T follicular helper cell (primary cell): ENCODE measurements at regions not wholly inside any gene's neighbourhood (a gene's known extent, or its start where the extent isn't known, plus 50 kb on each side); places are given as distances from the start of the nearest gene placed in this dataset.

Experiments used
- DNase-seq: peaks from one replicate; pipeline ENCODE4 v3.0.0-alpha.2; 2020; ENCODE audit warnings: low read depth

DNA sequence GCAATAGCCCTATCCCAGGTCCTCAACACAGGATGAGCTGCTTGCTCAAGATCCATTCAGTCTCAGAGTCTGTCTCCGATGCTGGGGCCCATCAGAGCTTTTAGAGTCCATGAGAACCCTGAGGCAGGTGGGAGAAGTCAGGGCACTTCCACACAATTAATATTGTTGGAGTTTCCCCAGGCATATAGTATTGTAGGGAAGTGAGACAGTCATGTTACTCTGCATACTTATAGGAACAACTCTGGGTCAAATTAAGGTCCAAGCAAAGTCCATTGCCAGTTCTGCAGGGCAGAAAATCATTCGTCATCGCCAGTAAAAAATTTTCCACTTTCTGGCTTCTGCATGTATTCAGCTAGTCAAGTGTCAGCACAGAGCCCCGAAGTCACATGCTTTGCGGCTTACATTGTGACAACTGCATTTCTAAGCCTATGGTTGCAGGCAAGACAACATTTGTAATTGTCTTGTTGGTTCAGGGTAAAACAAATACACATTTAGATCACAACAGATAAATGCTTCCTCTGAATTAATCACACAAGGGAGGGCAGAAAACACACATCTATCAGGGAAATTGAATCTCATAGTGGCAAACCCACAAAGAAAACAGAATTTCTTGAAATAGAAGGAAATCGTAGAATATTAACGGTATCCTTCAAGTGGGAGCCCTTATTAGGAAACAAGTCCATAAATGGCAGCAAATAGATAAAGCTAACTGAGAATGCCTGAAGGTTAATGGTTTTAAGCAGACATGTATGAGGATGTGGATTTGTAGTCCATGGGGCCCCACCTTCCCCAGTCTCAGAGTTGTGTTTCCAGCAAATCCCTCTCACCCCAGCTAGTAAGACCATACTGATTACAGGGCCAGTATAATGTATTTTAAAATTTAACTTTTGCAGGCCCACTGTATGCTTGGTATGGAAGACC, 412.1 kb upstream of the RASGEF1B start:
- DNase-seq = no peak

DNA sequence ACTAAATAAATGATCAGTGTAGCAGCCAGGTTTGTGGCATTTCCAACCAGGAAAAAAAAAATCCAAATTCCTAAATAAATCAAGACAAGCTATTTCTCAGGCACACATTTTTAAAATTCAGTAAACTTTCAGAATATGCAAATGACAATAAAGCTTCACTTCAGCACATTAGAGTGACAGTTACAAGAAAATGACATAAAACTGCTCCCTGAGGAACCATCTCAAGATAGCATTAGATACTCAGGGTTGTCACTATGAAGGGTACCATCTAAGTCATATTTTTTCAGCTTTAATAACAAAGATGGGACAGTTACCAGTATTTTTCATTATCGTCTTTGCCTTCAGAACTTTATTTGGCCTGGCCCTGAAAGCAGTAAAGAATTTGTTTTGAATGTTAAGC, 411.3 kb upstream of the RASGEF1B start:
- DNase-seq = no peak

DNA sequence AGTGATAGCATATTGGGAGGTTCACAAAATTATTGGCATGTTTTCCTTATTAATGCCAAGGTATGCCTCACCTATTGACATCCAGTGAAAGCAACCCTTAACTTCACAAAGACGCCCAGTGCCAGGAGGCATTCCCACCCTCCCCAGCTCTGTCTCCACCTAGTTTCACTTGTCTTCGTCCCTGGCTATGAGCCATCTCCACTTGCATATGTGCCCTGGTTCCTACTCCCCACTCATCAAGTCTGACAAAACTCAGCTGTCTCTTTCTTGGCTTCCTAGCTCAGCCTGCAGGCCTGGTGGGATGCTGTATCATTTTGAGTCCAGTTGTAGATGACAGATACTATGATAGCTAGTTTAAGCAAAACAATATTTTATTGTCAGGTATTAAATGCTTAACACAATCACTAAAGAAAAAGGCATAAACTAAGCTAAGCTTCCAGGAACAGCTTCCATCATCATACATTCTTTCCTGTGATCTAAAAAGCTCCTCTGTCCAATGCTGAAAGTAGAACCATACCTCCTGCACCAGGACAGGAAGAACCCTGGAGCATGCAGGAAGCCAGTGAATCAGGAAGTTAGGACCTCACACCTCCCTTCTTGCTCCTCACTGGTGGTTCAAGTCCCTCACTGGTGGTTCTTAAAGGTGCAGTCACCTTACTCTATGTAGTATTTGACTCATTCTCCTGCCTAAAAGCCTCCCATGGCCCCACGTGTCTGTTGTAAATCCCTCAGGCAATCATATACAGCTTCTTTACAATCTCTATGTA, 410.3 kb upstream of the RASGEF1B start:
- no peak for DNase-seq

DNA sequence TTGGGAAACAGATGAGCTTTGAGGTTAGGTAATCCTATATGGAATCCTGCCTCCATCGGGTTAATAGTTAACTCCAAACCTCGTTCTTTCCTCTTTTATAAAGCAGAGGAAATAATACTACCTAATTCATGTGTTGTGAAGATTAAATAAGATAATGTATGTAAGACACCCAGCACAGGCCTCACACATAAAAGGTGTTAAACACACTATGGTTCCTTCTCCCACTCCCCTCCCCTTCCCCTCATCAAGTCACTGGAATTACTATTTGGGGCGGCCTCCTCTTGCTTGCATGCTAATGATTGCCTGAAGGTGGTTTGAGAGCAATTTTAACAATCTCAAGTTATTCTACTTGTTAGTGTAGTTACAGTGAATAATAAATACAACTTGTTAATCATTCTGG, 404.4 kb upstream of the RASGEF1B start:
- no peak for DNase-seq

DNA sequence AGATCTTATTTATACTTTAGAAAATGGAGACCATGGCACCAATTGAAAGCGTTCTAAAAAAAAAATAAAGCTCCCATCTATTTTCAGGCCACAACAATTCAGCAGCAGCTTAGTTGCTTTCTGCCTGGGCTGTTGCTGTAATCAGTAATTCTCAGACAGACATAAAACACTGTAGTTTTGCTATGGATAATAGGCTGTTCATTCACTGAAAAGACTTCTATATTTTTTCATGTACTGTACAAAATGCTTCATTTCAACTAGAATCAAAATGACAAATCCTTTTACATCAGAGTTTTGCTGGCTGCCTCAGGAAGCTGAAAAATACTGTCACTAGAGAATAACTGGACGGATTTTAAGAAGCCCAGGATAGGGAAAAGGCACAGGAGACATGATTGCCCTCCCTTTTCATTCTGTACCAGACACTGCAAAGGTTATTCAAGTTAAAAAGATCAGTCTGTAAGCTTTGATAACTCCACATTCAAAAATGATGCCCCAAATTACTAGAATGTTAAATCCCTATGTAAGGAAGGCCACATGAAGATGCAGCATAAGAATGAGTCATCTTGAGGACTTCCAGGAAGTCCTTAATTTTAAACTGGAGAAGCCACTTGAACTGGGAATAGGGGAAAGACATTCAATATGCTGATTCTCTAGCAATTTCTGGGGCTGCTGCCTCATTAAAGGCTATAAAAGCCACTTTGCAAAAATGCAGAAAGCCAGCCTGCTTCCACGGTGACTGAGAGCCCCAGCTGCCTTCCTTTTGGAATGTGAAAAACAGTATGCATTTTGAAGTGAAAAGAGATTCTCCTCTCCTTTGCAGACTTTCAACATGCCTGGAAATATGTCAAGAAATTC, 403.2 kb upstream of the RASGEF1B start:
- no peak for DNase-seq

DNA sequence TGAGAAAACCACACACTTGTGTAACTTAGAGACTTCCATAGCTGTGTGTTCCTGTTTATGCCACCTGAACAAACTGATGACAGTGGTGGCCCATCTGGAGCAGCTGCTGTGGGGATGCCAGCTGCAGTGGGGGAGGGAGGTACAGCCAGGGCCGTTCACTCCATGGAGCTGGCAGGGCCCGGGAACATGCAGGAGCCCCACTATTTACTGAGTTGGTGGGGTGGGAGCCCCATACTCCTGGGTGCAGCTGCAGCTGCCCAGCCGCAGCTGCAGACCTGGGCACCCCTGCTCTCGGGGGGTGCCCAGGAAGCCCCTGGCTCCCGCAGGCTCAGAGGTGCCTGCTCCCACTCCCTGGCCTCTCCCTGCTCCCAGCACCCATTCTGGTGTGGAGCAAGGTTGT, 398.6 kb upstream of the RASGEF1B start:
- no peak for DNase-seq

DNA sequence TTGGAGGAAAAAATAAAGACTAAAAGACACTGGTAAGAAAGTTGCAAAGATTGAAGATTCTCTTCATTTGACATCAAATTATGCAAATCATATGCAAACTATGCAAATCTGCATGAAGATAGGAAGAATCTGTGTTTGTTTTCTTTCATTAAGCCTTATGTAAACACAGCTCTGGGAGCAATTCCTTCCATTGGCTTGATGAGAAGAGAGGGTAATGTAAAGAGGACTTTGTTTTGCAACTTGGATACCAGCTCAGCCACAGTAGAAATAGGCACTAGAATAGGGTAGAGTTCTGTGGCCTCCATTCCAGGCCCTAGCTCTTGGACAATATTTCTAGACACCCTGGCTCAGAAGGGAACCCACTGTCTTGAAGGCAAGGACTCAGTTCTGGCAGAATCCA, 388.4 kb upstream of the RASGEF1B start:
- DNase-seq = no peak

DNA sequence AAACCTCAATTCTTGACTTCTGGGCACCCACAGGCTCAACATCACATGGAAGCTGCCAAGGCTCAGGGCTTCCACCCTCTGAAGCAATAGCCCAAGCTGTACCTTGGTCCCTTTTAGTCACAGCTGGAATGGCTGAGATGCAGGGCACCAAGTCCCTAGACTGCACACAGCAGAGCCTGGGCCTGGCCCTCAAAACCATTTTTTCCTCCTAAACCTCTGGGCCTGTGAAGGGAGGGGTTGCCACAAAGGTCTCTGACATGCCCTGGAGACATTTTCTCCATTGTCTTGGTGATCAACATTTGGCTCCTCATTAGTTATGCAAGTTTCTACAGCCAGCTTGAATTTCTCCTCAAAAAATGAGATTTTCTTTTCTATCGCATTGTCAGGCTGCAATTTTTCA, 382.7 kb upstream of the RASGEF1B start:
- no peak for DNase-seq

DNA sequence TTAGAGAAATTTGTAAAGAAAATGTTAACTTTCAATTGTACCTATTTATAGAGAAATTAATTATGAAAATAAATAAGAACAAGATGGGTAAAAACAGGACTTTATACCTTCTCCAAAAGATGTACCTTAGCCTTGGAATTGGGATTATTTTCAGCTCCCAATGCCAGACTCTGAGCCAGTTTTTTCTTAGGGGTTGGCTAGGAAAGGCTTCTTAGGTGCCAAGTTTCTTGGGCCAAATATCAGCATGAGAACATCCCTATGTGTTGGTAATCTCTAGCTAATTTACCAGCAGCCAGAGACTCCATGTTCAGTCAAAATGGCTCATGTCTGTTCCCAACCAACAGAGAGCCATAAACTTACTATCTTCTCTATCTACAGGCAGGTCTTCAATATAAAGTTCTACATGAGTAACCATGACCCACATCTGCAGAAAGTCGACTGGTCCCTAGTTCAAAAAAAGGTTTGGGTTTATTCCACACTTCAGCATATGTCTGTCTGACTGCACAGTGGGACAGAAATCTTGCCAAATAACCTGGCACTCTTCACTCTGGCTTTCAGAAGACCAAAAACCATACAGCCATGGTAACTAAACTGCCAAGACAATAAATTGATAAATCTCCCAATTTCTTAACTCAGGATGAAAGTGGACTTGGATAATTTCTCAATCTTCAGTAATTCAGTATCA, 380.5 kb upstream of the RASGEF1B start:
- DNase-seq = no peak

DNA sequence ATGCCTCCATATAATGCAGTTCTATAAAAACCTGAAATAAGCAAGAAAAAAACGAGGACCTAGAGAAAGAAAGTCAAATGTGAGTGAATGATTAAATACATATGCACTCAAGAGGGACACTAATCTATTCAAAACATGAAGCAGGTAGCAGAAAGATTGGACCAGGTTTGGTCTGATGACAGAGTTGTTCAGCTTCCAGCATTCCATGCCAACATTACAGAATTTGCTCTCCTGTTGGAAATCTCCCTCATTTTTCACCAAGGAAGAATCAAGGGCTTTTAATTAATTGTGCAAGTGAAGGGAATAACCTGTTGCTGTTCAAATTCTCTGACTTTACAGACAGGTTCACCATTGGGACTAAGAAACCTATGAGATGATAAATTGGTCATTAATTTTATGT, 379.0 kb upstream of the RASGEF1B start:
- no peak for DNase-seq

DNA sequence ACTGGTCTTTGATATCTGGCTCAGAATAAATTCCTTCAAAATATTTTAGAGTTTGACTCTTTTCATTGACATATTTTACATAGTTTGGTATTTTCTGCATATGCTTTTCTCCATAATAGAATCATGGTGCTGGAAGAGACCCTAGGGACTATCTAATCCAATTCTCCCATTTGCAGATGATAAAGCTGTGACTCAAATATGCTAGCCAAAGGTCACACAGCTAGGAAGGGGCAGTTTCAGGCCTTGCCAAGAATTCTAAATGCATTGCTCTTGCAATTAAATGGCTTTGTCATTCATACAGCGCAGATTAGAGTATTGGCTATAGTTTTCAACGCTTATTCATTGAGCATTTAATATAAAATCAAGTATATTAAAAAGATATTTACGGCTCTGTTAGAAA, 374.1 kb upstream of the RASGEF1B start:
- no peak for DNase-seq

DNA sequence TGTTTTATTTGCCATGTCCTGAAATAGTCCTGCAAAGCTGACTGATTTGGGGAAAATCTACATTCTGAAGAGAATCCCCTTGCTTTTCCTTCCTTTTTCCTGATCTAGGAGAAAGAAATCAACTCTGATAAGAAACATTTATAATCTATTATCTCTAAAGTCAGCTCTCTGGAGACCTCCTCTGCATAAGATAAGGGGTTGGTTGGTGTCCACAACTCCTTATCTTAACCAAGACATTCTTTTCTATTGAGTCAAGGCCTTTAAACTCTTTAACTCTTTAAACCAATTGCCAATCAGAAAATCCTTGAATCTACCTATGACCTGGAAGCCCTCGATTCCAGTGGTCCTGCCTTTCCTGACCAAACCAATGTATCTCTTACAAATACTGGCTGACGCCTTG, 373.6 kb upstream of the RASGEF1B start:
- no peak for DNase-seq

DNA sequence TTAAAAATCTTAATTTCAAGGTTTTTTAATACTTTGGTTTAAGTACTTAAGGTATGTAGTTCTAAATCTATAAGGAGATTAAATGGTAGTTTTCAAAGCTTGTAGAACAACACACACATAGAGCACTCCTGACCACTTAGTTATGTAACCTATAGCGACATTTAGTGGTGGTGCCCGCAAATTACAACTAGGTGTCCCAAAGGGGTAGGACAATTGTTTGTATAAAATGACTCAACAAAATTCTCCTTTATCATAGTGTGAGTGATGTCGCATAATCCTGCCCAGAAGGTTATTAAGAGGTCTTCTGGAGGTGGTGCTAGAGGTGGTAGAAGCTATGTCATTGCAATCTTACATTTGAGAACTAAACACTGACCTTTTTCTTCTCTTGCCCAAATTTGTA, 373.0 kb upstream of the RASGEF1B start:
- DNase-seq = peak; percentile 56

DNA sequence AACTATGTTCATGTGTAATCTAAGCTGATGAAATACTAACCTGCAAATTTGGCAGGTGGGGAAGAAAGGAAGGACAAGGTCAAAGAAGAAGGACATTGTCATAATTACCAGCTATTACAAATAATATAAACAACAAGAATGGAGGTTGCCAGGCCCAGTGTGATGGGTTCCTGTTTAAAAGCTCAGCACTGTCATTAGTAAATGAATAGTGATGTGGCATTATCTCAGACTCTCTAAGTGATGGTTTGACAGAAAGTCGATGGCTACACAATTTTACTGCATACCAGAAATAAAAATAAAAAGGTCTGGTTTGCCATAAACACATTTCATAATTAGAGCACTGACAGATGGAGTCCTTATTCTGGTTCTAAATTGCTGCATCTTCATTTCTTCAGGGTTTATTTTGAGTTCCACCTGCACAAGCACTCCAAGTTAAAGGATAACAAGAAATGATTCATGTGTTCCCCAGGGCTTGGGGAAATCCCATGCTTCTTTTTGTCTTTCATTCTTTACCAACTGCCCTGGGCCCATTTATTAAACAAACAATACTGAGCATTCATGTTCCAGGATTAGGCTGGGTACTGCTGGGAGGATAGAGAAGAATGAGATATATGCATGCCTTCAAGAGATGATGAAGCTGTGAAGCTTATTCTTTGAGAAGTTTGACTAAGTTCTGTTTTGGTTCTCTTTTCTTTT, 367.8 kb upstream of the RASGEF1B start:
- DNase-seq = no peak

DNA sequence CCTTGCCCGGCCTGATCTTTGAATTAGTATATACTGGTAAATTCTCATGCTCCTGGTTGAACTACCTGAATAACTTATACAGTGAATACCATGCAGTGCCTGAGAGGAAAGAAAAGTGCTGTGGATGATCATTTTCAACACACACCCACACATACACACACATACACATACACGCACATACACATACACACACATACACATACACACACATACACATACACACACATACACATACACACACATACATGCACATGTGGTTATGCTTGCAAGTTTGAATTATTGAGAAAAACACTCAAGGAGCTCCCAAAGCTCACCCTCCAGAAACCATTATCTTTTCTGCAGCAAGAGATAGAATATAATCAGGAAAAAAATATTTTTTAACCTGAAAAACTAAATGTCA, 366.9 kb upstream of the RASGEF1B start:
- DNase-seq = no peak

DNA sequence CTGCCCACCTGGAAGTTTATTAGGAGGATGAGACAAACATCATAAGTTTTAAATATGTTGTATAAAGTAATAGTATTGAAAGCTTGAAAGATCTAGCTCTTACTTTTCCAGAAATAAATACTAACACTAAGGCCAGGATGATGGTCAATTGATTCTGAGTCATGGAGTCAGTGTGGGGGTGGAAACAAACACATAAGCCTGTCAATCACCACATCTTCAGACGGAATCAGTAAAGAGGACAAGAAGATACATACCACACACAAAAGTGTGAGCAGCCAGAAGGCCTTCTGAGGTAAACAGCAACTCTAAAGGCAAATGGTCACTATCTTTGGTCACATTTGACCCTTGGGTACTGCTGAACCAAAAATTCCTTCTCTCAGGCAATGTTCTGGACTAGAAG, 365.0 kb upstream of the RASGEF1B start:
- DNase-seq = no peak

DNA sequence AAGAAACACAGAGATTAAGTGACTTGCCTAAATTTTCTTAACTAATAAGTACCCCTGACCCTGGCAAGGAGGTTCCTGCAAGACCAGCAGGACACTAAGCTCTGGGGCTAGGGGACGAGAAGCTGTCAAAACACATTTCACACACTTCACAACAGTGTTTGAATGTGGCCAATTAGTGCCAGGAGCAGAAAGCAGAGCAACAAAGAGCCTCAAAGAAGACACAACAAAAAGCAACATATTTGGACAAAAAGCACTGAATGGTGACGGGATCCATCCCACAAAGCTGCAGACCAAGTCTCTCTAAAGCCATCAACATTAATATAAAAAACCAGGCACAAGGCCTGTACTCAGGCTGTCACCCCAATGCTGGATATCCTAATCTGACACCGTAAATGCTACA, 361.9 kb upstream of the RASGEF1B start:
- no peak for DNase-seq

DNA sequence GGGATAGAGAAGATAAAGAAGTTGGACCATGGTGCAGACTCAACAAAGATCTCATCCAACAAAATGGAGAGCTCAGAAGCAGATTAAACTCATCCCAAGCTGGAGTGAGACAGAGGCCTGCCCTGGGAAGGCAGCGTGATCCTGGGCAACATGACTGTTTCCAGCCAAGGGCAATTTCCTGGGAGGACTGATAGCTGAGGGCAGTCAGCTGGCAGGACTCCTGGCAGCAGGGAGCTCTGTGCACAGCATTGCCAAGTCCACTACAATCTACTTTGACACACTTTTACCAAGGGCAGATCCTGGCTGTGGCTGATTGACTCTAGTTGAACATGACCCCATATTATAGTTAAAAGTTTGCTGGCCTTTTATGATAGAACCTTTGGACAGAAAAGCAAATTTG, 357.3 kb upstream of the RASGEF1B start:
- no peak for DNase-seq

DNA sequence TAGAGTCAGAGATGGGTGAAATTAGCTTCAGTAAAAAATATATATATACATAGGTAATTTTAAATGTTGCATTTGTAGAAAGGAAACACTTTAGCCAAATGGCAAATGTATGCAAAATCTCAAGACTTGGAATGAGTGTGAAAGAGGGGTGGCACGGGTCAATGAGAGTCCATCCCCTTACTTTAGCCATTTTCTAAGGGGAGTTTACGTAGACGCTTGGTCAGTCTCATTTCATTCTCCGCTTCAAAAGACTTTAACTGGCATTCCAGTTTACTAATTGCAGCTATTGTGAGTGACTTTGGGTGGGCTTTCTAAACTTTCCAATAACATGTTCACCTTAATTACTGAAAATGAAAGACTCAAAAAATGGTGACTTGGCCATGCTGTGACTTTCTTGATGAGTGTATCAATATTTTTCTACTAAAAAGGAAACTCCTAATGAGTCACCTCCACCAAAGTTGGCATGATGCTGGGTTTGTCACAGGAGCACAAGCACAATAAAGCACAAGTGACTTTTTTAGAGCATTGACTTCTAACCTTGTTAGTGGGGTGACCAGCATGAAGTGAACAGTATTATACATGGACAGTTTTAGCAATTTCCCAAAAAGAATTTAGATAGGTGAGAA, 356.0 kb upstream of the RASGEF1B start:
- no peak for DNase-seq

DNA sequence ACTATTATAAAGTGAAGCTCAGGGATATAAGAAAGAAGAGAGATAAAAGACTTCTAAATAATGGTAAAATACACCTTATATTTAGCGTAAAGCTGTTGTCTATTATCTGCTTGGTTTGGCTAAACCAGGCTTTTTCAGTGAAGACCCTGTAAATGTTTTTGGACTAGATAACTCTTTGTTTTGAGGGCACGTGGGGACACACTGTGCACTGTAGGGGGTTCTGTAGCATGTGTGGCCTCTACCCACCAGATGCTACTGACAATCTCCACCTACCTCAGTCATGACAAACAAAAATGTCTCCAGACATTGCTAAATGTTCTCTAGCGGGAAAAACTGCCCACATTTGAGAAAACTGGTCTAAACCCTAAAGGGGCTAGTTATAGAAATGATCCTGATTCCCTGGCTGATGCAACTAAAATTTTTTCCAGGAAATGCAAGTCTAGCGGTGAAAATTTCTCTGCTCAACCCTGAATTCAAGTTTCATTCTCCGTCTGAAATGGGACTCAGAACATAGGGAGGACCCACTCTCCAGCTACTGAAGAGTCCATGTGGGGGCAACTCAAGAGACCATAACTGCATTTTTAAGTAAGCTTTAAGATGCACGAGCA, 355.2 kb upstream of the RASGEF1B start:
- no peak for DNase-seq
